ENCODE measurements at regions not wholly inside any gene's neighbourhood (a gene's known extent, or its start where the extent isn't known, plus 50 kb on each side); places are given as distances from the start of the nearest gene placed in this dataset.

DNA sequence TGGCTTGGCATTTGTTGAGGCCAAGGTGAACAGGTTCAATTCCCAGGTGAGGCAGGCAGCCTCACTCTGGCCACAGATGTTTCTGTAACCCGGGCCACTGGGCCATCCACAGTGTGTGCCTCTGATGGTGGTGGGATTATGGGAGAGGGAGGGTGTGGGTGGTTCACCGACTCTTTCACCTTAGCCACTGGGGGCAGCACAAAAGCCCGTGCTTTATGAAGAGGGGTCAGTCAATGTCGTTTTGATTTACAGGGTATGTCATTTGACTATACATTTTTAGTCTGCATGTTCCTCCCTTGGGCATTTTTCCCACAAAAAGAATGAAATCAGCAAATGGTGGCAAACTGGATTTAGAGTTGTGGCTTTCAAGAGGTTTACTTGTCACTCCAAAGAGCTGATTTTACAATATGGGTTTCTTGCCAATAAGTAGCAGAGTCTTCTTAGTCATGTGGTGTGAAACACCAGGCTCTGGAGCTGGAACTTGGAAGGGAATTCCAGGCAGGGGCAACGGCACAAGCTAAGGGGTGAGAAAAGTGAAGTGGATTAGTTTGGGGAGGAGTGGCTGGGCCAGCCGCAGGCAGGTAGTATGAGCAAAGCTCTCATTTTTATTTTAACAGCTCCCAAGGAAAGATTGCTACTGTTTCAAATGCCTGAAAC lies 217.8 kb upstream of the ZBED5 start:
- TF ChIP-seq POLR2AphosphoS5 (IDR thresholded peaks at IDR 0.05), result no peak
- TF ChIP-seq, protein P1, sequence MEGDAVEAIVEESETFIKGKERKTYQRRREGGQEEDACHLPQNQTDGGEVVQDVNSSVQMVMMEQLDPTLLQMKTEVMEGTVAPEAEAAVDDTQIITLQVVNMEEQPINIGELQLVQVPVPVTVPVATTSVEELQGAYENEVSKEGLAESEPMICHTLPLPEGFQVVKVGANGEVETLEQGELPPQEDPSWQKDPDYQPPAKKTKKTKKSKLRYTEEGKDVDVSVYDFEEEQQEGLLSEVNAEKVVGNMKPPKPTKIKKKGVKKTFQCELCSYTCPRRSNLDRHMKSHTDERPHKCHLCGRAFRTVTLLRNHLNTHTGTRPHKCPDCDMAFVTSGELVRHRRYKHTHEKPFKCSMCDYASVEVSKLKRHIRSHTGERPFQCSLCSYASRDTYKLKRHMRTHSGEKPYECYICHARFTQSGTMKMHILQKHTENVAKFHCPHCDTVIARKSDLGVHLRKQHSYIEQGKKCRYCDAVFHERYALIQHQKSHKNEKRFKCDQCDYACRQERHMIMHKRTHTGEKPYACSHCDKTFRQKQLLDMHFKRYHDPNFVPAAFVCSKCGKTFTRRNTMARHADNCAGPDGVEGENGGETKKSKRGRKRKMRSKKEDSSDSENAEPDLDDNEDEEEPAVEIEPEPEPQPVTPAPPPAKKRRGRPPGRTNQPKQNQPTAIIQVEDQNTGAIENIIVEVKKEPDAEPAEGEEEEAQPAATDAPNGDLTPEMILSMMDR (IDR thresholded peaks at IDR 0.05), result no peak

Data from stomach (tissue), 4 donors.